H9 (cell line): ENCODE measurements at regions not wholly inside any gene's neighbourhood (a gene's known extent, or its start where the extent isn't known, plus 50 kb on each side); places are given as distances from the start of the nearest gene placed in this dataset.

Experiments used
- DNase-seq: peaks from one replicate; pipeline ENCODE4 v3.0.0-alpha.2; 2017
- H2AFZ ChIP-seq: one replicate; pipeline ENCODE4 v1.6.1; 2013; ENCODE audit warnings: mild to moderate bottlenecking, low read length, control low read depth, moderate library complexity
- H2AK5ac ChIP-seq: 2 replicates; pipeline ENCODE4 v1.6.1; 2013; ENCODE audit warnings: low read length, control low read depth, mixed read lengths; ENCODE audit not compliant: insufficient read length
- H2BK120ac ChIP-seq: one replicate; pipeline ENCODE4 v1.6.1; 2013; ENCODE audit warnings: low read depth, mild to moderate bottlenecking, low read length, control low read depth, inconsistent platforms; ENCODE audit not compliant: poor library complexity, severe bottlenecking
- H2BK12ac ChIP-seq: 2 replicates; pipeline ENCODE4 v1.6.1; 2013; ENCODE audit warnings: low read length, control low read depth, mixed read lengths, low read depth; ENCODE audit not compliant: insufficient read length
- H2BK15ac ChIP-seq: 2 replicates; pipeline ENCODE4 v1.6.1; 2013; ENCODE audit warnings: low read depth, low read length, control low read depth
- H2BK20ac ChIP-seq: one replicate; pipeline ENCODE4 v1.6.1; 2013; ENCODE audit warnings: low read depth, mild to moderate bottlenecking, low read length, control low read depth, inconsistent platforms; ENCODE audit not compliant: poor library complexity, severe bottlenecking
- H2BK5ac ChIP-seq: 2 replicates; pipeline ENCODE4 v1.6.1; 2013; ENCODE audit warnings: low read length, control low read depth, mixed read lengths; ENCODE audit not compliant: insufficient read length
- H3K14ac ChIP-seq: 2 replicates; pipeline ENCODE4 v1.6.1; 2013; ENCODE audit warnings: low read length, control low read depth; ENCODE audit not compliant: insufficient read depth
- H3K18ac ChIP-seq: 2 replicates; pipeline ENCODE4 v1.6.1; 2013; ENCODE audit warnings: low read depth, mild to moderate bottlenecking, mixed read lengths, low read length, control low read depth; ENCODE audit not compliant: insufficient read length
- H3K23ac ChIP-seq: 2 replicates; pipeline ENCODE4 v1.6.1; 2013; ENCODE audit warnings: low read length, control low read depth, mixed read lengths, low read depth; ENCODE audit not compliant: insufficient read length
- H3K23me2 ChIP-seq: 2 replicates; pipeline ENCODE4 v1.6.1; 2013; ENCODE audit warnings: low read depth, mild to moderate bottlenecking, mixed read lengths, low read length, control low read depth; ENCODE audit not compliant: insufficient read length, poor library complexity, severe bottlenecking
- H3K27ac ChIP-seq: 2 replicates; pipeline ENCODE4 v1.5.1; 2013; ENCODE audit warnings: low read length, control low read depth, mixed read lengths, low read depth; ENCODE audit not compliant: insufficient read length
- H3K27me3 ChIP-seq: 2 replicates; pipeline ENCODE4 v1.6.1; 2013; ENCODE audit warnings: low read length, control low read depth, inconsistent platforms; ENCODE audit not compliant: insufficient read depth
- H3K4ac ChIP-seq: 2 replicates; pipeline ENCODE4 v1.6.1; 2013; ENCODE audit warnings: low read depth, mild to moderate bottlenecking, control low read depth, inconsistent platforms, low read length, moderate library complexity
- H3K4me1 ChIP-seq: 2 replicates; pipeline ENCODE4 v1.6.1; 2013; ENCODE audit warnings: low read length, control low read depth, inconsistent platforms; ENCODE audit not compliant: insufficient read depth
- H3K4me2 ChIP-seq: 2 replicates; pipeline ENCODE4 v1.6.1; 2013; ENCODE audit warnings: low read length, control low read depth, mixed read lengths; ENCODE audit not compliant: insufficient read length, insufficient read depth
- H3K56ac ChIP-seq: 2 replicates; pipeline ENCODE4 v1.6.1; 2013; ENCODE audit warnings: low read depth, mild to moderate bottlenecking, mixed read lengths, low read length, control low read depth; ENCODE audit not compliant: insufficient read length
- H3K79me1 ChIP-seq: 2 replicates; pipeline ENCODE4 v1.6.1; 2013; ENCODE audit warnings: low read depth, mild to moderate bottlenecking, moderate library complexity, low read length, control low read depth, inconsistent platforms; ENCODE audit not compliant: insufficient read depth, poor library complexity, severe bottlenecking
- H3K79me2 ChIP-seq: 2 replicates; pipeline ENCODE4 v1.6.1; 2013; ENCODE audit warnings: low read length, control low read depth, inconsistent platforms; ENCODE audit not compliant: insufficient read depth
- H3K9ac ChIP-seq: 2 replicates; pipeline ENCODE4 v1.6.1; 2013; ENCODE audit warnings: low read length, control low read depth, mixed read lengths; ENCODE audit not compliant: insufficient read length; ENCODE audit errors: extremely low read depth
- H3K9me3 ChIP-seq: one replicate; pipeline ENCODE4 v1.6.1; 2013; ENCODE audit warnings: low read depth, low read length, inconsistent platforms; ENCODE audit not compliant: control insufficient read depth
- H3T11ph ChIP-seq: one replicate; pipeline ENCODE4 v1.6.1; 2013; ENCODE audit warnings: mild to moderate bottlenecking, low read length, control low read depth, inconsistent platforms
- H4K20me1 ChIP-seq: one replicate; pipeline ENCODE4 v1.6.1; 2013; ENCODE audit not compliant: control insufficient read depth, insufficient read length, insufficient read depth
- H4K5ac ChIP-seq: 2 replicates; pipeline ENCODE4 v1.6.1; 2013; ENCODE audit warnings: low read depth, mild to moderate bottlenecking, mixed read lengths, low read length, control low read depth; ENCODE audit not compliant: insufficient read length
- H4K8ac ChIP-seq: replicated peaks from 2 replicates; pipeline ENCODE4 v1.6.1; 2013; ENCODE audit warnings: low read length, control low read depth, mixed read lengths, low read depth; ENCODE audit not compliant: insufficient read length
- H4K91ac ChIP-seq: 2 replicates; pipeline ENCODE4 v1.6.1; 2013; ENCODE audit warnings: low read depth, mild to moderate bottlenecking, moderate library complexity, mixed read lengths, low read length, control low read depth; ENCODE audit not compliant: insufficient read length
- H3K27ac Mint-ChIP-seq, 3 experiments: 2 replicates in 2 of 3; 3 replicates in 1 of 3; pipeline ENCODE4 v1.8.0; 2020 to 2021; ENCODE audit warnings: mixed read lengths in 3 of 3, mild to moderate bottlenecking in 1 of 3, moderate library complexity in 1 of 3
- H3K27me3 Mint-ChIP-seq: 2 replicates; pipeline ENCODE4 v1.8.0; 2021; ENCODE audit warnings: low read depth, mild to moderate bottlenecking, moderate library complexity, mixed read lengths
- H3K36me3 Mint-ChIP-seq, 3 experiments: 2 replicates in 2 of 3; 3 replicates in 1 of 3; pipeline ENCODE4 v1.8.0; 2020 to 2021; ENCODE audit warnings: low read depth in 3 of 3, mixed read lengths in 3 of 3; ENCODE audit not compliant: insufficient read depth in 1 of 3
- H3K4me1 Mint-ChIP-seq, 2 experiments: 2 replicates each; pipeline ENCODE4 v1.8.0; 2020; ENCODE audit warnings: mixed read lengths in 2 of 2
- H3K4me3 Mint-ChIP-seq, 2 experiments: 2 replicates in 1 of 2; 3 replicates in 1 of 2; pipeline ENCODE4 v1.8.0; 2020 to 2021; ENCODE audit warnings: mild to moderate bottlenecking in 2 of 2, mixed read lengths in 2 of 2, moderate library complexity in 1 of 2
- H3K9me3 Mint-ChIP-seq, 2 experiments: 2 replicates in 1 of 2; 3 replicates in 1 of 2; pipeline ENCODE4 v1.8.0; 2020; ENCODE audit warnings: mild to moderate bottlenecking in 2 of 2, mixed read lengths in 2 of 2, moderate library complexity in 1 of 2
- CTCF ChIP-seq: fragments of 200-600 bp; sonication (generic); conservative IDR thresholded peaks from 3 replicates; pipeline ENCODE4 v1.8.0; 2021; ENCODE audit warnings: antibody characterized with exemption, mild to moderate bottlenecking
- WGBS: extraction: QIAGEN DNeasy Blood & Tissue Kit; methylation state at CpG from one replicate; pipeline ENCODE4 v1.1.7; 2013; ENCODE audit warnings: missing lambda C conversion rate, low lambda C conversion rate, mixed read lengths; ENCODE audit not compliant: insufficient read length; ENCODE audit errors: extremely low coverage; 5-methylcytosine and 5-hydroxymethylcytosine counted together

- no peak for DNase-seq
- no peak overlapping the region for H3K27ac Mint-ChIP-seq
Measured at GRCh38 chr2:198471291-198471690, 666.9 kb downstream of the PLCL1 start.

More at GRCh38 chr2:198471291-198471690, 666.9 kb downstream of the PLCL1 start:
- Histone ChIP-seq H3K27me3 (no peaks in the 10 kb centered on the region), H2AK5ac (no peak overlapping the region), H4K5ac (no peak overlapping the region), H3T11ph (no peak overlapping the region), H3K4me2 (no peak overlapping the region), H2AFZ (peak overlapping the region; percentile 95), H3K23me2 (no peaks in the 10 kb centered on the region), H3K4ac (no peak overlapping the region), H3K18ac (no peak overlapping the region), H3K9me3 (no peaks in the 10 kb centered on the region), H2BK12ac (no peak overlapping the region), H3K14ac (no peak overlapping the region), H2BK5ac (no peak overlapping the region), H3K4me1 (peaks cover 2% of the 10 kb centered on the region; the same call in 1 of the 2 replicates), H3K79me2 (no peaks in the 10 kb centered on the region), H4K20me1 (no peaks in the 10 kb centered on the region), H3K27ac (no peak overlapping the region), H2BK20ac (no peak overlapping the region), H4K91ac (no peak overlapping the region), H2BK120ac (no peak overlapping the region), H3K56ac (no peak overlapping the region), H3K79me1 (no peaks in the 10 kb centered on the region), H2BK15ac (no peak overlapping the region), H4K8ac (no peak overlapping the region), H3K9ac (no peak overlapping the region), H3K23ac (no peak overlapping the region)
- no peaks in the 10 kb centered on the region for H3K27me3 Mint-ChIP-seq
- H3K4me1 Mint-ChIP-seq, result peaks cover 5 to 6% of the 10 kb centered on the region in 2 experiments
- no peak overlapping the region for H3K4me3 Mint-ChIP-seq
- H3K36me3 Mint-ChIP-seq, result no peaks in the 10 kb centered on the region; a peak in 1 of 7 replicates
- H3K9me3 Mint-ChIP-seq, result 0 out of 5 replicates have a peak, but pooled peaks cover 0 to 3% of the 10 kb centered on the region in 2 experiments
- no CpG with 5 or more reads among the region's 2 CpGs for WGBS
- TF ChIP-seq CTCF, result peak; percentile 74
